Trophoblast cell (in vitro differentiated cells and primary cell): ENCODE measurements at regions not wholly inside any gene's neighbourhood (a gene's known extent, or its start where the extent isn't known, plus 50 kb on each side); places are given as distances from the start of the nearest gene placed in this dataset.

Experiments
- DNase-seq, 2 donors: peaks; one replicate each; pipeline ENCODE4 v3.0.0-alpha.2; 2016
- H2AFZ ChIP-seq: 2 replicates; pipeline ENCODE4 v1.6.1; 2013; ENCODE audit warnings: low read length, moderate library complexity, mild to moderate bottlenecking; ENCODE audit not compliant: insufficient read depth, poor library complexity
- H2AK5ac ChIP-seq: 2 replicates; pipeline ENCODE4 v1.6.1; 2013; ENCODE audit warnings: mild to moderate bottlenecking, low read length
- H2BK120ac ChIP-seq: 2 replicates; pipeline ENCODE4 v1.6.1; 2013; ENCODE audit warnings: low read length, mild to moderate bottlenecking, moderate library complexity; ENCODE audit not compliant: insufficient read depth, poor library complexity
- H2BK12ac ChIP-seq: 2 replicates; pipeline ENCODE4 v1.6.1; 2013; ENCODE audit warnings: mild to moderate bottlenecking, low read length, moderate library complexity
- H2BK5ac ChIP-seq: 2 replicates; pipeline ENCODE4 v1.6.1; 2013; ENCODE audit warnings: low read length, low read depth, moderate library complexity, mild to moderate bottlenecking; ENCODE audit not compliant: poor library complexity
- H3K14ac ChIP-seq: 2 replicates; pipeline ENCODE4 v1.6.1; 2013; ENCODE audit warnings: mild to moderate bottlenecking, low read length
- H3K18ac ChIP-seq: 2 replicates; pipeline ENCODE4 v1.6.1; 2013; ENCODE audit warnings: mild to moderate bottlenecking, low read length
- H3K23ac ChIP-seq: 2 replicates; pipeline ENCODE4 v1.6.1; 2013; ENCODE audit warnings: low read length
- H3K27ac ChIP-seq: 2 replicates; pipeline ENCODE4 v1.5.1; 2013; ENCODE audit warnings: low read depth, mild to moderate bottlenecking, inconsistent platforms, low read length, moderate library complexity
- H3K27me3 ChIP-seq: 2 replicates; pipeline ENCODE4 v1.6.1; 2013; ENCODE audit warnings: inconsistent platforms, mild to moderate bottlenecking, low read length, moderate library complexity; ENCODE audit not compliant: insufficient read depth
- H3K36me3 ChIP-seq, 2 experiments: 1 replicate in 1 of 2; 2 replicates in 1 of 2; pipeline ENCODE4 v1.6.1; 2013; ENCODE audit warnings: low read length in 2 of 2, mild to moderate bottlenecking in 2 of 2, moderate library complexity in 1 of 2; ENCODE audit not compliant: insufficient read depth in 2 of 2, control insufficient read depth in 1 of 2
- H3K4ac ChIP-seq: 2 replicates; pipeline ENCODE4 v1.6.1; 2013; ENCODE audit warnings: low read depth, mild to moderate bottlenecking, low read length, moderate library complexity
- H3K4me1 ChIP-seq, 2 experiments: 1 replicate in 1 of 2; 2 replicates in 1 of 2; pipeline ENCODE4 v1.6.1; 2013; ENCODE audit warnings: low read length in 2 of 2, mild to moderate bottlenecking in 2 of 2, moderate library complexity in 1 of 2; ENCODE audit not compliant: insufficient read depth in 2 of 2, control insufficient read depth in 1 of 2
- H3K4me2 ChIP-seq: 2 replicates; pipeline ENCODE4 v1.6.1; 2013; ENCODE audit warnings: inconsistent platforms, mild to moderate bottlenecking, low read length, moderate library complexity
- H3K4me3 ChIP-seq: 2 replicates; pipeline ENCODE4 v1.5.1; 2013; ENCODE audit warnings: mild to moderate bottlenecking, low read depth, low read length, inconsistent platforms
- H3K79me1 ChIP-seq: one replicate; pipeline ENCODE4 v1.6.1; 2013; ENCODE audit warnings: low read length
- H3K79me2 ChIP-seq: 2 replicates; pipeline ENCODE4 v1.6.1; 2013; ENCODE audit warnings: low read length, mild to moderate bottlenecking; ENCODE audit not compliant: control insufficient read depth, insufficient read depth, poor library complexity
- H3K9ac ChIP-seq: 2 replicates; pipeline ENCODE4 v1.6.1; 2013; ENCODE audit warnings: mild to moderate bottlenecking, low read length
- H3K9me3 ChIP-seq: 2 replicates; pipeline ENCODE4 v1.6.1; 2013; ENCODE audit warnings: low read depth, mild to moderate bottlenecking, control low read depth, inconsistent platforms, low read length; ENCODE audit not compliant: insufficient read depth
- H4K12ac ChIP-seq: 2 replicates; pipeline ENCODE4 v1.6.1; 2013; ENCODE audit warnings: low read depth, mild to moderate bottlenecking, low read length, moderate library complexity
- H4K8ac ChIP-seq: 2 replicates; pipeline ENCODE4 v1.6.1; 2013; ENCODE audit warnings: low read depth, mild to moderate bottlenecking, low read length, moderate library complexity
- H4K91ac ChIP-seq: one replicate; pipeline ENCODE4 v1.6.1; 2013; ENCODE audit warnings: low read depth, mild to moderate bottlenecking, low read length, moderate library complexity
- WGBS: extraction: QIAGEN DNeasy Blood & Tissue Kit; methylation state at CpG from one replicate; pipeline ENCODE4 v1.1.7; 2013; ENCODE audit warnings: missing lambda C conversion rate; ENCODE audit not compliant: insufficient read length, insufficient coverage; ENCODE audit errors: extremely low coverage; 5-methylcytosine and 5-hydroxymethylcytosine counted together

DNA sequence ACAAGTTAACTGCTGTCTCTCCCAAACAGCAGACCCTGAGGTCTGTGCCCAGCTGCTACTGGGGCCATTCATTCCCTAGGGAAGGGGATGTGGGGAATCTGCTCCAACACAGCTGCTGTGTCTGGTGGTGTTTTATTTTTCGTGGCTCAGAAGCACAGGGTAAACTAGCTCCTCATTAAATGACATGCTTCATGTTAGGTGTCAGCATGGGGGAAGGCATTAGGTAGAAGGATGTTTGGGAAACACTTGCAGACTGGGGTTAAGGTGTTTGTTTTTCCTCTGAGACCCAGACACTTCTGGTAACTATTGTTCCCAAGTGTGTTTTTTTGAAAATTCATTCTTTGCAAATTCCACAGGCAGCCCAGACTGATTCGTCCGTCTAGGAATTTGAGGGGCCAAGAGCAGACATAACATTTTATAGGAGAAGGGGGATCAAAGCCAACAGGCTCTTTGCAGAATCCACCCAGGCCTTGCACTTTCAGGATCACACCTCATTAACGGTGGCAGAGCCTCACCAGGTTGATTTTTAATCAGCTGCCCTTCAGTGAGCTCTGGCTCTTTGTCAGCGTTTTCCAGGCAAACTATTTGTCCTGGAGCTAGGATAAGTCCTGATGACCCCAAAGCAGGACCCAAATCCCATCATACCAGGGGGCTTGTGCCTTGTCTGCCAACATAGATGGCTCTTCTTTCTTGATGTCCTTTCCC, 65.4 kb upstream of the ITGA11 start:
- Histone ChIP-seq H3K4me3 (no peak overlapping the region), H3K18ac (no peak overlapping the region), H2BK12ac (no peak overlapping the region), H3K36me3 (no peaks in the 10 kb centered on the region), H4K8ac (no peak overlapping the region), H4K91ac (no peak overlapping the region), H3K4me1 (peaks cover 8 to 10% of the 10 kb centered on the region in 2 experiments), H3K27ac (peak overlapping the region; percentile 54), H3K27me3 (no peaks in the 10 kb centered on the region), H3K4ac (no peak overlapping the region), H3K79me2 (no peaks in the 10 kb centered on the region), H3K23ac (no peak overlapping the region), H4K12ac (no peak overlapping the region), H2BK120ac (no peak overlapping the region), H3K9ac (no peak overlapping the region), H2AK5ac (no peak overlapping the region), H3K14ac (no peak overlapping the region), H3K79me1 (peaks cover 6% of the 10 kb centered on the region), H2BK5ac (no peak overlapping the region), H2AFZ (no peak overlapping the region), H3K4me2 (no peak overlapping the region), H3K9me3 (no peaks in the 10 kb centered on the region)
- no CpG with 5 or more reads among the region's 5 CpGs for WGBS
- DNase-seq = no peak

GRCh38 chr15:68498076-68498475, 66.1 kb upstream of the ITGA11 start:
- Histone ChIP-seq H3K79me1 (peaks cover 6% of the 10 kb centered on the region), H4K12ac (no peak overlapping the region), H3K27ac (peak overlapping the region; percentile 51), H2BK5ac (no peak overlapping the region), H3K9me3 (no peaks in the 10 kb centered on the region), H3K4me1 (peaks cover 8 to 10% of the 10 kb centered on the region in 2 experiments), H3K9ac (no peak overlapping the region), H3K23ac (no peak overlapping the region), H3K79me2 (no peaks in the 10 kb centered on the region), H2AK5ac (no peak overlapping the region), H3K14ac (peak overlapping the region; percentile 61), H2BK120ac (no peak overlapping the region), H3K27me3 (no peaks in the 10 kb centered on the region), H2BK12ac (peak overlapping the region; percentile 69), H3K4me2 (no peak overlapping the region), H3K4ac (no peak overlapping the region), H3K18ac (peak overlapping the region; percentile 11), H2AFZ (no peak overlapping the region), H3K4me3 (no peak overlapping the region), H4K8ac (no peak overlapping the region), H4K91ac (peak overlapping the region; percentile 50), H3K36me3 (no peaks in the 10 kb centered on the region)
- no peak for DNase-seq
- no CpG with 5 or more reads among the region's 2 CpGs for WGBS

- H3K18ac ChIP-seq = no peak overlapping the region
- H3K4me3 ChIP-seq = no peak overlapping the region
- no peaks in the 10 kb centered on the region for H3K79me2 ChIP-seq
- H3K4ac ChIP-seq = no peak overlapping the region
- peaks cover 0 to 5% of the 10 kb centered on the region in 2 experiments for H3K4me1 ChIP-seq
- no peak overlapping the region for H3K23ac ChIP-seq
- H4K91ac ChIP-seq = peak overlapping the region; percentile 39
- no peaks in the 10 kb centered on the region for H3K9me3 ChIP-seq
- no peaks in the 10 kb centered on the region for H3K36me3 ChIP-seq
- H2AFZ ChIP-seq = no peak overlapping the region
- no peak overlapping the region for H3K14ac ChIP-seq
- peaks cover 3% of the 10 kb centered on the region for H3K79me1 ChIP-seq
- no peak overlapping the region for H2BK120ac ChIP-seq
- H3K27me3 ChIP-seq = no peaks in the 10 kb centered on the region
- no peak overlapping the region for H2BK5ac ChIP-seq
- no peak overlapping the region for H4K12ac ChIP-seq
- whole genome bisulfite sequencing = no CpG with 5 or more reads among the region's 5 CpGs
- no peak overlapping the region for H2BK12ac ChIP-seq
- no peak overlapping the region for H4K8ac ChIP-seq
- no peak overlapping the region for H3K27ac ChIP-seq
- H2AK5ac ChIP-seq = no peak overlapping the region
- DNase-seq = no peak
- H3K4me2 ChIP-seq = no peak overlapping the region
- H3K9ac ChIP-seq = no peak overlapping the region
These were observed 67.8 kb upstream of the ITGA11 start for GRCh38 chr15:68499620-68500312.

DNA sequence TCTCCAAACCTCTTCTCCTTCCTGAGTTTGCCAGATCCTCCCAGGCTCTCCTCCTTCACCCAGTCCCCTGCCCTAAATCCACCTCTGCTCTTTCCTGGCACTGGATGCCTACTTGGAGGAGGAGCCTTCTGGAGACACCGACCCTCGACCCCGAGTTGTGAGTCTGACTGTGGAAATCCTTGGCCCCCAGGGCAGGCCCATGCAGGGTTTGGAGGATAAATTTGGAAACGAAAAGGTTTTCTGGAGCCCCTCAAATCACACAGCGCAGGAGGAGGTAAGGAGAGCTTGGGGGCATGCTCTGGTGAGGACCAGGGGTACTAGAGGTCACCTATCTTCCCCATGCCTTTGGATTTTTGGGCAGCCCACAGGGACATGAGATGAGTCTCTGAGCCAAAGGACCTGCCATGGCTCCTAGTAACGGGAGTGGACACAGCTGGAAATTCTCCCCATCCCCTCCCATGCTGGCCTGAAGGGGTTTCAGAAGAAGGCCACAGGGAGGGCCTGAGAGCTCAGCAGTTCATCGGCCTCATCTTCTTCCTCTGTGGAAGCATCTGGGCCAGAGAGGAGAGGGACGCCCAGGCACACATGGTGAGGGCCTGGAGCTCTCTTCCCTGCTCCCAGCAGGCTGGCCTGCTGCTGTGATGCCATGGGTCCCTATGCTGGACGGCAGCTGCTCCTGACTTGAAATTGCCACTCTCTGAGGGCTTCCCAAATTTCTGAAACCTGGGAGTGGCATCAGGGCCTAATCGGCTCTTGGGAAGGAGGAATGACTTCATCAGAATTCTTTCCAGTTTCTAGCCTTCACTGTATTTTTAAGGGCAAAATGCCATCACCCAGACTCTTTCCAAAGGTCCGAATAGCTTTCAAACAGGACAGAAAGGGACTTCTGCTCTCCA, 68.6 kb upstream of the ITGA11 start:
- Histone ChIP-seq H3K4me2 (no peak overlapping the region), H2BK120ac (no peak overlapping the region), H4K91ac (no peak overlapping the region), H3K9me3 (no peaks in the 10 kb centered on the region), H4K8ac (no peak overlapping the region), H3K4me1 (peaks cover 0 to 5% of the 10 kb centered on the region in 2 experiments), H3K4me3 (no peak overlapping the region), H2BK12ac (no peak overlapping the region), H3K79me1 (peaks cover 3% of the 10 kb centered on the region), H3K14ac (no peak overlapping the region), H3K18ac (no peak overlapping the region), H2AK5ac (no peak overlapping the region), H2AFZ (no peak overlapping the region), H3K36me3 (no peaks in the 10 kb centered on the region), H4K12ac (no peak overlapping the region), H3K27ac (no peak overlapping the region), H2BK5ac (no peak overlapping the region), H3K79me2 (no peaks in the 10 kb centered on the region), H3K27me3 (no peaks in the 10 kb centered on the region), H3K4ac (no peak overlapping the region), H3K9ac (no peak overlapping the region), H3K23ac (no peak overlapping the region)
- WGBS = no CpG with 5 or more reads among the region's 11 CpGs
- DNase-seq = no peak
